GM19438 (cell line): ENCODE measurements at regions not wholly inside any gene's neighbourhood (a gene's known extent, or its start where the extent isn't known, plus 50 kb on each side); places are given as distances from the start of the nearest gene placed in this dataset.
"Not testable (repeated sequence)": the region's sequence is repeated elsewhere in the genome, so short reads cannot be mapped to it uniquely, and the experiment has no call there.

Experiments
- ATAC-seq: cut with Tn5 transposase; IDR thresholded peaks from one replicate; pipeline ENCODE4 v1.9.1; 2021; ENCODE audit warnings: low read depth; ENCODE audit not compliant: unreplicated experiment

- ATAC-seq = no peak
These were observed 121.3 kb upstream of the NXPH2 start for GRCh38 chr2:138901530-138901929.

GRCh38 chr2:138898855-138899254 is 118.7 kb upstream of the NXPH2 start:
- ATAC-seq = no peak

GRCh38 chr2:138897274-138897673 is 117.1 kb upstream of the NXPH2 start:
- no peak for ATAC-seq

- ATAC-seq = no peak
These were observed 113.6 kb upstream of the NXPH2 start for GRCh38 chr2:138893746-138894145.

GRCh38 chr2:138881126-138881525 is 100.9 kb upstream of the NXPH2 start:
- ATAC-seq = no peak

- ATAC-seq = no peak
These were observed 99.7 kb upstream of the NXPH2 start for GRCh38 chr2:138879931-138880330.

GRCh38 chr2:138877421-138877820 is 97.2 kb upstream of the NXPH2 start:
- no peak for ATAC-seq

- no peak for ATAC-seq
These were observed 94.1 kb upstream of the NXPH2 start for GRCh38 chr2:138874251-138874650.

- not testable (repeated sequence) for ATAC-seq
These were observed 91.9 kb upstream of the NXPH2 start for GRCh38 chr2:138872116-138872515.

GRCh38 chr2:138871312-138871711 is 91.1 kb upstream of the NXPH2 start:
- ATAC-seq = no peak

- no peak for ATAC-seq
These were observed 87.2 kb upstream of the NXPH2 start for GRCh38 chr2:138867341-138867740.

GRCh38 chr2:138866797-138867196 is 86.6 kb upstream of the NXPH2 start:
- no peak for ATAC-seq

GRCh38 chr2:138853761-138854160 is 73.6 kb upstream of the NXPH2 start:
- no peak for ATAC-seq

GRCh38 chr2:138853296-138853695 is 73.1 kb upstream of the NXPH2 start:
- ATAC-seq = no peak

- peak; percentile 90 for ATAC-seq
These were observed 66.1 kb upstream of the NXPH2 start for GRCh38 chr2:138846216-138846821.

- ATAC-seq = no peak
These were observed 62.2 kb upstream of the NXPH2 start for GRCh38 chr2:138842341-138842740.

- no peak for ATAC-seq
These were observed 61.3 kb upstream of the NXPH2 start for GRCh38 chr2:138841459-138841858.

GRCh38 chr2:138838851-138839620 is 58.8 kb upstream of the NXPH2 start:
- ATAC-seq = no peak

- ATAC-seq = no peak
These were observed 51.5 kb upstream of the NXPH2 start for GRCh38 chr2:138831691-138832090.

GRCh38 chr2:138831154-138831553 is 51.0 kb upstream of the NXPH2 start:
- no peak for ATAC-seq

- ATAC-seq = no peak
These were observed 50.4 kb upstream of the NXPH2 start for GRCh38 chr2:138830547-138830946.
